Stomach (tissue), 8 donors: ENCODE measurements at regions not wholly inside any gene's neighbourhood (a gene's known extent, or its start where the extent isn't known, plus 50 kb on each side); places are given as distances from the start of the nearest gene placed in this dataset.

Experiments
- DNase-seq, 2 donors: peaks; one replicate each; pipeline versions ENCODE4 v3.0.0 to v3.0.0-alpha.2; 2013 to 2019
- H3K27ac ChIP-seq, 5 donors: fragments of 200-600 bp in 4 of 5; sonication (generic) in 4 of 5; one replicate each; pipeline ENCODE4 v1.5.1; 2013 to 2019; ENCODE audit warnings: mild to moderate bottlenecking in 1 of 5, moderate library complexity in 1 of 5
- H3K27me3 ChIP-seq, 3 donors: fragments of 200-600 bp; sonication (generic); one replicate each; pipeline ENCODE4 v1.5.1; 2017 to 2019; ENCODE audit warnings: mixed run types in 1 of 3
- H3K36me3 ChIP-seq, 4 donors: fragments of 200-600 bp; sonication (generic); 1 replicate in 3 of 4; 2 replicates in 1 of 4; pipeline ENCODE4 v1.5.1; 2016 to 2019
- H3K4me1 ChIP-seq, 4 donors: fragments of 200-600 bp; sonication (generic); one replicate each; pipeline ENCODE4 v1.5.1; 2016 to 2019
- H3K4me3 ChIP-seq, 4 donors: fragments of 200-600 bp; sonication (generic) in 3 of 4; one replicate each; pipeline ENCODE4 v1.5.1; 2016 to 2019; ENCODE audit warnings: mild to moderate bottlenecking in 1 of 4
- H3K9me3 ChIP-seq, 4 donors: fragments of 200-600 bp; sonication (generic); one replicate each; pipeline ENCODE4 v1.5.1; 2016 to 2019
- EP300 ChIP-seq: sonication (generic); formaldehyde crosslinking; IDR thresholded peaks from one replicate; pipeline ENCODE4 v1.6.1; 2017; ENCODE audit warnings: antibody characterized with exemption
- POLR2A ChIP-seq, 4 donors: fragments of 450-650 bp; IDR thresholded peaks; one replicate each; pipeline ENCODE4 v1.6.1; 2016; ENCODE audit warnings: antibody characterized with exemption in 4 of 4, control low read depth in 2 of 4, mild to moderate bottlenecking in 1 of 4, moderate library complexity in 1 of 4
- POLR2AphosphoS5 ChIP-seq, 3 donors: sonication (generic); formaldehyde crosslinking; IDR thresholded peaks; one replicate each; pipeline ENCODE4 v1.6.1; 2016; ENCODE audit warnings: antibody characterized with exemption in 3 of 3
- WGBS, 5 donors: extraction: QIAGEN DNeasy Blood & Tissue Kit in 3 of 5; methylation state at CpG; one replicate each; pipeline versions ENCODE4 v1.1.5 to v1.1.7; 2013 to 2018; 5-methylcytosine and 5-hydroxymethylcytosine counted together
- intact Hi-C: fragments of 100-400 bp; cut with DNase I; formaldehyde crosslinking; loops from one replicate; pipeline ENCODE4 v1.15.1; 2023; ENCODE audit warnings: low total_unique reads
- TF ChIP-seq, protein P1 (sequence below), 7 experiments: fragments of 450-650 bp in 4 of 7; fragments of 200-600 bp in 3 of 7; sonication (generic) in 3 of 7; IDR thresholded peaks; one replicate each; pipeline ENCODE4 v1.5.1; 2016 to 2019; ENCODE audit warnings: antibody characterized with exemption in 7 of 7, control low read depth in 2 of 7, mild to moderate bottlenecking in 1 of 7
- donor health status: healthy with polysubstance abuse.
- donor health status: Bipolar disorder and iron deficiency.
- donor health status: healthy.

DNA sequence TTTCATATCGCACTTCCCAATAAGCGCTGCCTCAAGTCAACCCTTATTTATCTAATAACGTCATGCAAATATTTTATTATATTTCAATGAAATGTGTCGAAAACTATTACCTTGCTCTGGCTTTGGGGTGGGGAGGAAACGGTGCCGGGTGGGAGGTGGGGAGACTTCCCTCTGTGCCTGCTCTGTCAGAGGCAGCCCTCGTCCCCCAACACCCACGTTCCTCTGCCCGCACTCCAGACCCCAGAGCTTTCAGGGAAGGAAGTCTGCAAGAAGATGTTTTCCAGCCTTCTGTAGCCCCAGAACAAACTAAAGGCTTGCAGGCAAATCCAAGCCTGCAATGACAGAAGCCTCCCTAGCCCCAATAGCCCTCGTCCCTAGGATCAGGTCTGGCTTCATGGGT, 235.7 kb downstream of the BUD13 start:
- no peaks in the 10 kb centered on the region for H3K4me1 ChIP-seq
- TF ChIP-seq EP300 (no peak), POLR2AphosphoS5 (IDR thresholded peaks at IDR 0.05) (no peak), POLR2A (IDR thresholded peaks at IDR 0.05) (no peak)
- TF ChIP-seq, protein P1, sequence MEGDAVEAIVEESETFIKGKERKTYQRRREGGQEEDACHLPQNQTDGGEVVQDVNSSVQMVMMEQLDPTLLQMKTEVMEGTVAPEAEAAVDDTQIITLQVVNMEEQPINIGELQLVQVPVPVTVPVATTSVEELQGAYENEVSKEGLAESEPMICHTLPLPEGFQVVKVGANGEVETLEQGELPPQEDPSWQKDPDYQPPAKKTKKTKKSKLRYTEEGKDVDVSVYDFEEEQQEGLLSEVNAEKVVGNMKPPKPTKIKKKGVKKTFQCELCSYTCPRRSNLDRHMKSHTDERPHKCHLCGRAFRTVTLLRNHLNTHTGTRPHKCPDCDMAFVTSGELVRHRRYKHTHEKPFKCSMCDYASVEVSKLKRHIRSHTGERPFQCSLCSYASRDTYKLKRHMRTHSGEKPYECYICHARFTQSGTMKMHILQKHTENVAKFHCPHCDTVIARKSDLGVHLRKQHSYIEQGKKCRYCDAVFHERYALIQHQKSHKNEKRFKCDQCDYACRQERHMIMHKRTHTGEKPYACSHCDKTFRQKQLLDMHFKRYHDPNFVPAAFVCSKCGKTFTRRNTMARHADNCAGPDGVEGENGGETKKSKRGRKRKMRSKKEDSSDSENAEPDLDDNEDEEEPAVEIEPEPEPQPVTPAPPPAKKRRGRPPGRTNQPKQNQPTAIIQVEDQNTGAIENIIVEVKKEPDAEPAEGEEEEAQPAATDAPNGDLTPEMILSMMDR (IDR thresholded peaks at IDR 0.05) = no peak
- H3K27ac ChIP-seq = no peak overlapping the region
- intact Hi-C loops = no loop called here
- H3K36me3 ChIP-seq = no peaks in the 10 kb centered on the region
- WGBS, 5 donors = 62 to 85% (median 77%) methylated on average over 10 of the region's 10 CpGs
- no peak overlapping the region for H3K4me3 ChIP-seq
- peaks cover 0 to 90% (median 17%) of the 10 kb centered on the region in 3 donors for H3K27me3 ChIP-seq
- peaks cover 0 to 10% (median 5%) of the 10 kb centered on the region in 4 donors for H3K9me3 ChIP-seq
- peak in 1 of 2 donors; percentile 14 for DNase-seq

DNA sequence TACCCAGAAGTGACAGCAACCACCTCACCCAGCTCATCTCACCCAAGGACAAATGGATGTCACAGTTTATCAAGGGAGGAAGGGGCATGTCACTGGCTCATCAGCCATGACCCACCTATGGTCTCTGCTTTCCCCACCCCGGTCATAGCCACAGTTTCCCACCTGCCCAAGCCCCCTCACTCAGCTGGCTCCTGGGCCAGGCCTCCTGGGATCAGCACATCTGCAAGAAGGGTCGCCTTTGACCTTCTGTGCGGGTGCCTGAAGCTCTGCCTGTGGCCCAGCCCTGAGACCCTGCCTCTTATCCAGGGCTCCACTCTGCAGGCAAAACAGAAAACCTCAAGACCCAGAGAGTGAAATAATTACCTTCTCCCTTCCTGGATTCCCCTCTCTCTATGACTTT, 236.4 kb downstream of the BUD13 start:
- intact Hi-C loops = no loop called here
- Histone ChIP-seq H3K9me3 (peaks cover 0 to 12% (median 5%) of the 10 kb centered on the region in 4 donors), H3K36me3 (no peaks in the 10 kb centered on the region), H3K4me1 (no peaks in the 10 kb centered on the region), H3K27ac (no peak overlapping the region), H3K27me3 (peaks cover 0 to 92% (median 18%) of the 10 kb centered on the region in 3 donors), H3K4me3 (no peak overlapping the region)
- DNase-seq = peak in 1 of 2 donors; percentile 15
- whole genome bisulfite sequencing, 5 donors = 62 to 82% (median 67%) methylated on average over 3 of the region's 3 CpGs
- TF ChIP-seq, protein P1 (IDR thresholded peaks at IDR 0.05) = no peak
- no peak for TF ChIP-seq POLR2AphosphoS5 (IDR thresholded peaks at IDR 0.05)
- no peak for TF ChIP-seq POLR2A (IDR thresholded peaks at IDR 0.05)
- TF ChIP-seq EP300 = no peak

DNA sequence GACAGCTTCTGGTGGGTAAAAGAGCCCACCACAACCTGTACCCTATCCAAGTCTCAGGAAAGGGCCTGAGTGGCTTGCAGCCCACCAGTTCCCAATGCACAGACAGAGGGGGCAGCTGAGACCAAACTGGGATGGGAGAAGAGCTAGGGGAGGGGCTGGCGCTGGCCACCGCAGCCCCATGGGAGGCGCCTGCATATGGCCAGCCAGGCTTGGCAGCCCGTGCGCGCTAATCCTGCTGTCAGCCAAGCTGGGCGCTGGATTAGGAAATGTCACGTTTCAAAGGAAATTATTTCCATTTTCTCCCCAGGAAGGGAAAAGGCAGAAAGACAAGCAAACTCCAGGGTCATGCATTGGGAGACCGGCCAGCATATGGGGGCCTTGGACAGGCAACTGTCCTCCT, 236.8 kb downstream of the BUD13 start:
- Histone ChIP-seq H3K4me3 (no peak overlapping the region), H3K4me1 (no peaks in the 10 kb centered on the region), H3K36me3 (no peaks in the 10 kb centered on the region), H3K27me3 (peaks cover 0 to 92% (median 23%) of the 10 kb centered on the region in 3 donors), H3K9me3 (peaks cover 0 to 16% (median 8%) of the 10 kb centered on the region in 4 donors), H3K27ac (no peak overlapping the region)
- TF ChIP-seq POLR2AphosphoS5 (IDR thresholded peaks at IDR 0.05) = no peak
- TF ChIP-seq EP300 = no peak
- no peak for TF ChIP-seq POLR2A (IDR thresholded peaks at IDR 0.05)
- TF ChIP-seq, protein P1 (IDR thresholded peaks at IDR 0.05) = no peak
- DNase-seq = peak in 1 of 2 donors; percentile 0
- 69 to 79% (median 73%) methylated on average over 7 to 9 of the region's 9 CpGs for WGBS, 5 donors
- intact Hi-C loops = no loop called here

DNA sequence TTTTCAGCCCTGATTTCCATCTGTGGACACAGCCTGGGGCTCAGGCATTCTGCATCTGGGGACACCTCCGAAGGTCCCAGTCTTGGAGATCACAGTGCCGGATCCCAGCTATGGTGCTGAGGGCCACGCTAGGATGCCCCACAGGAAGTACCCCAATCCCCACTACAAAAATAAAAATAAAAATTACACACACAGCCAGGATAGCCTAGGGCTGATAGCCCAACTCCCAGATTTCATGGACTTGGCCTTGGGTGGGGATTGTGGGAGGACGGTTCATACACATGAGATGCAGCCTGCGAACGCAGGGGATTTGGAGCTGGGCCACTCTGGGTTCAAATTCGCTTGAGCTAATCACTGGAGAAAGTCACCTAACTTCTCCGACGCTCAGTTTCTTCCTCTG, 237.7 kb downstream of the BUD13 start:
- Histone ChIP-seq H3K9me3 (peaks cover 0 to 24% (median 14%) of the 10 kb centered on the region in 4 donors), H3K27me3 (peaks cover 0 to 92% (median 25%) of the 10 kb centered on the region in 3 donors), H3K4me3 (no peak overlapping the region), H3K4me1 (no peaks in the 10 kb centered on the region), H3K36me3 (no peaks in the 10 kb centered on the region), H3K27ac (no peak overlapping the region)
- no peak for TF ChIP-seq EP300
- no peak for TF ChIP-seq POLR2A (IDR thresholded peaks at IDR 0.05)
- TF ChIP-seq, protein P1 (IDR thresholded peaks at IDR 0.05) = no peak
- TF ChIP-seq POLR2AphosphoS5 (IDR thresholded peaks at IDR 0.05) = no peak
- DNase-seq = peak in 1 of 2 donors; percentile 17
- intact Hi-C loops = no loop called here
- WGBS, 5 donors = 79 to 93% (median 89%) methylated on average over 9 of the region's 9 CpGs
